Tibial artery (tissue), 4 donors: ENCODE measurements at regions not wholly inside any gene's neighbourhood (a gene's known extent, or its start where the extent isn't known, plus 50 kb on each side); places are given as distances from the start of the nearest gene placed in this dataset.

ENCODE experiments used
- DNase-seq, 2 donors: peaks; one replicate each; pipeline ENCODE4 v3.0.0-alpha.2; 2019
- H3K27ac ChIP-seq, 2 donors: fragments of 200-600 bp; sonication (generic) in 1 of 2; 1 replicate in 1 of 2; 2 replicates in 1 of 2; pipeline ENCODE4 v1.5.1; 2018 to 2019; ENCODE audit warnings: mild to moderate bottlenecking in 1 of 2
- H3K27me3 ChIP-seq, 2 donors: fragments of 200-600 bp; sonication (generic) in 1 of 2; one replicate each; pipeline versions ENCODE4 v1.5.1 to v1.6.0; 2016 to 2019
- H3K36me3 ChIP-seq, 3 donors: fragments of 200-600 bp; sonication (generic) in 2 of 3; one replicate each; pipeline ENCODE4 v1.5.1; 2016 to 2019; ENCODE audit warnings: mild to moderate bottlenecking in 2 of 3
- H3K4me1 ChIP-seq, 4 donors: fragments of 200-600 bp; sonication (generic) in 2 of 4; 1 replicate in 3 of 4; 2 replicates in 1 of 4; pipeline ENCODE4 v1.5.1; 2016 to 2019
- H3K4me3 ChIP-seq, 2 donors: fragments of 200-600 bp; sonication (generic) in 1 of 2; 1 replicate in 1 of 2; 2 replicates in 1 of 2; pipeline ENCODE4 v1.5.1; 2018 to 2019; ENCODE audit warnings: mild to moderate bottlenecking in 2 of 2
- H3K9me3 ChIP-seq, 3 donors: fragments of 200-600 bp; sonication (generic) in 1 of 3; one replicate each; pipeline ENCODE4 v1.5.1; 2016 to 2019
- CTCF ChIP-seq, 2 experiments: fragments of 200-600 bp in 1 of 2; fragments of 450-650 bp in 1 of 2; IDR thresholded peaks; one replicate each; pipeline ENCODE4 v1.5.1; 2017 to 2019; ENCODE audit warnings: antibody characterized with exemption in 2 of 2, mild to moderate bottlenecking in 1 of 2, moderate library complexity in 1 of 2
- intact Hi-C: fragments of 100-400 bp; cut with DNase I; formaldehyde crosslinking; loops from one replicate; pipeline ENCODE4 v1.15.0; 2023; ENCODE audit warnings: low total_unique reads

GRCh38 chr6:102907181-102907580 lies 1513.7 kb downstream of the GRIK2 start:
- H3K4me1 ChIP-seq, result no peaks in the 10 kb centered on the region
- no peak overlapping the region for H3K27ac ChIP-seq
- intact Hi-C loops, result no loop called here
- no peaks in the 10 kb centered on the region for H3K9me3 ChIP-seq
- H3K27me3 ChIP-seq, result no peaks in the 10 kb centered on the region
- no peaks in the 10 kb centered on the region for H3K36me3 ChIP-seq
- no peak for DNase-seq
- no peak for TF ChIP-seq CTCF (IDR thresholded peaks at IDR 0.05)
- no peak overlapping the region for H3K4me3 ChIP-seq

- H3K36me3 ChIP-seq, result no peaks in the 10 kb centered on the region
- no peaks in the 10 kb centered on the region for H3K9me3 ChIP-seq
- H3K27ac ChIP-seq, result no peak overlapping the region
- no peak overlapping the region for H3K4me3 ChIP-seq
- intact Hi-C loops, result no loop called here
- H3K27me3 ChIP-seq, result no peaks in the 10 kb centered on the region
- no peaks in the 10 kb centered on the region for H3K4me1 ChIP-seq
- TF ChIP-seq CTCF (IDR thresholded peaks at IDR 0.05), result no peak
- DNase-seq, result no peak
Measured at GRCh38 chr6:102902471-102902870, 1509.0 kb downstream of the GRIK2 start.

GRCh38 chr6:102895683-102896082 lies 1502.2 kb downstream of the GRIK2 start:
- no peak for TF ChIP-seq CTCF (IDR thresholded peaks at IDR 0.05)
- intact Hi-C loops, result no loop called here
- Histone ChIP-seq H3K9me3 (no peaks in the 10 kb centered on the region), H3K4me1 (peaks cover 0 to 9% (median 0%) of the 10 kb centered on the region in 4 donors), H3K36me3 (no peaks in the 10 kb centered on the region), H3K27me3 (no peaks in the 10 kb centered on the region), H3K4me3 (no peak overlapping the region), H3K27ac (no peak overlapping the region)
- no peak for DNase-seq

GRCh38 chr6:102885165-102885564 lies 1491.7 kb downstream of the GRIK2 start:
- no peaks in the 10 kb centered on the region for H3K27me3 ChIP-seq
- intact Hi-C loops, result no loop called here
- H3K9me3 ChIP-seq, result no peaks in the 10 kb centered on the region
- H3K36me3 ChIP-seq, result no peaks in the 10 kb centered on the region
- H3K27ac ChIP-seq, result no peak overlapping the region
- H3K4me3 ChIP-seq, result no peak overlapping the region
- no peak for TF ChIP-seq CTCF (IDR thresholded peaks at IDR 0.05)
- no peaks in the 10 kb centered on the region for H3K4me1 ChIP-seq
- DNase-seq, result no peak

- no peak for TF ChIP-seq CTCF (IDR thresholded peaks at IDR 0.05)
- H3K27me3 ChIP-seq, result no peaks in the 10 kb centered on the region
- H3K4me1 ChIP-seq, result no peaks in the 10 kb centered on the region
- H3K4me3 ChIP-seq, result no peak overlapping the region
- H3K9me3 ChIP-seq, result no peaks in the 10 kb centered on the region
- no peaks in the 10 kb centered on the region for H3K36me3 ChIP-seq
- no peak for DNase-seq
- no peak overlapping the region for H3K27ac ChIP-seq
- intact Hi-C loops, result loop anchor here (5.0 kb wide), 1 partner anchor 836 kb away; no protein-coding TSS in a partner anchor
Measured at GRCh38 chr6:102853249-102853955, 1459.9 kb downstream of the GRIK2 start.
